Vagina (tissue), 2 donors: ENCODE measurements at regions not wholly inside any gene's neighbourhood (a gene's known extent, or its start where the extent isn't known, plus 50 kb on each side); places are given as distances from the start of the nearest gene placed in this dataset.

Experiments
- DNase-seq, 2 donors: peaks; one replicate each; pipeline ENCODE4 v3.0.0-alpha.2; 2017; ENCODE audit errors: extremely low spot score in 2 of 2
- H3K27ac ChIP-seq: fragments of 200-600 bp; sonication (generic); one replicate; pipeline ENCODE4 v1.5.1; 2019
- H3K27me3 ChIP-seq: fragments of 200-600 bp; sonication (generic); one replicate; pipeline ENCODE4 v1.5.1; 2019
- H3K36me3 ChIP-seq, 2 donors: fragments of 200-600 bp; sonication (generic); one replicate each; pipeline ENCODE4 v1.5.1; 2017 to 2019
- H3K4me1 ChIP-seq: fragments of 200-600 bp; sonication (generic); one replicate; pipeline ENCODE4 v1.5.1; 2019
- H3K4me3 ChIP-seq, 2 donors: fragments of 200-600 bp; sonication (generic); 1 replicate in 1 of 2; 2 replicates in 1 of 2; pipeline ENCODE4 v1.5.1; 2016 to 2019
- H3K9me3 ChIP-seq: fragments of 200-600 bp; sonication (generic); one replicate; pipeline ENCODE4 v1.5.1; 2019
- POLR2A ChIP-seq, 2 donors: fragments of 450-650 bp; IDR thresholded peaks; one replicate each; pipeline ENCODE4 v1.6.1; 2017; ENCODE audit warnings: antibody characterized with exemption in 2 of 2, mild to moderate bottlenecking in 2 of 2, moderate library complexity in 2 of 2
- POLR2AphosphoS5 ChIP-seq, 2 donors: sonication (generic); formaldehyde crosslinking; IDR thresholded peaks; one replicate each; pipeline ENCODE4 v1.9.0; 2017; ENCODE audit warnings: antibody characterized with exemption in 2 of 2, mild to moderate bottlenecking in 2 of 2, low read depth in 1 of 2; ENCODE audit not compliant: insufficient read depth in 1 of 2
- intact Hi-C: fragments of 100-400 bp; cut with DNase I; formaldehyde crosslinking; loops from one replicate; pipeline ENCODE4 v1.15.1; 2023
- TF ChIP-seq, protein P1 (sequence below), 3 experiments: fragments of 450-650 bp in 2 of 3; fragments of 200-600 bp in 1 of 3; sonication (generic) in 1 of 3; IDR thresholded peaks; one replicate each; pipeline ENCODE4 v1.5.1; 2017 to 2019; ENCODE audit warnings: antibody characterized with exemption in 3 of 3, mild to moderate bottlenecking in 2 of 3, moderate library complexity in 2 of 3

DNA sequence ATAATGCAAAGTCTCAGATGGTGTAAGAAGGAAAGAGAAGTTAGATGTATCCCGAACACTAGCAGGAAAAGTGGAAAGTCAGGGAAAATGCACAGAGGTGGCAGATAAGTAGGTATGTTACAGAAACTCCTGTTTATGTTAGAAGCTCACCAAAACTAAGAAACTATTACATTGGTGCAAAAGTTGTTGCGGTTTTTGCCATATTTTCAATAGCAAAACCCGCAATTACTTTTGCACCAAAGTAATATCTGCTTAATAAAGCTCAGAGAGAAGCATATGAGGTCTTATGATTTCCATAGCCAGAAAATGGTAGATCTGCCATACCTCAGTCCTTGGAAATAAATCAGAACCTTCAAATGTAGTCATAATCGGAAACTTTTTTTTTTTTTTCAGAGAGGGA is 1035.6 kb downstream of the PCDH7 start:
- intact Hi-C loops, result no loop called here
- no peaks in the 10 kb centered on the region for H3K9me3 ChIP-seq
- TF ChIP-seq, protein P1, sequence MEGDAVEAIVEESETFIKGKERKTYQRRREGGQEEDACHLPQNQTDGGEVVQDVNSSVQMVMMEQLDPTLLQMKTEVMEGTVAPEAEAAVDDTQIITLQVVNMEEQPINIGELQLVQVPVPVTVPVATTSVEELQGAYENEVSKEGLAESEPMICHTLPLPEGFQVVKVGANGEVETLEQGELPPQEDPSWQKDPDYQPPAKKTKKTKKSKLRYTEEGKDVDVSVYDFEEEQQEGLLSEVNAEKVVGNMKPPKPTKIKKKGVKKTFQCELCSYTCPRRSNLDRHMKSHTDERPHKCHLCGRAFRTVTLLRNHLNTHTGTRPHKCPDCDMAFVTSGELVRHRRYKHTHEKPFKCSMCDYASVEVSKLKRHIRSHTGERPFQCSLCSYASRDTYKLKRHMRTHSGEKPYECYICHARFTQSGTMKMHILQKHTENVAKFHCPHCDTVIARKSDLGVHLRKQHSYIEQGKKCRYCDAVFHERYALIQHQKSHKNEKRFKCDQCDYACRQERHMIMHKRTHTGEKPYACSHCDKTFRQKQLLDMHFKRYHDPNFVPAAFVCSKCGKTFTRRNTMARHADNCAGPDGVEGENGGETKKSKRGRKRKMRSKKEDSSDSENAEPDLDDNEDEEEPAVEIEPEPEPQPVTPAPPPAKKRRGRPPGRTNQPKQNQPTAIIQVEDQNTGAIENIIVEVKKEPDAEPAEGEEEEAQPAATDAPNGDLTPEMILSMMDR (IDR thresholded peaks at IDR 0.05), result no peak
- TF ChIP-seq POLR2AphosphoS5 (IDR thresholded peaks at IDR 0.05; ENCODE audit: insufficient read depth in 1 of 2, low read depth in 1 of 2), result no peak
- no peak for TF ChIP-seq POLR2A (IDR thresholded peaks at IDR 0.05)
- H3K4me1 ChIP-seq, result no peaks in the 10 kb centered on the region
- DNase-seq, result no peak
- no peaks in the 10 kb centered on the region for H3K27me3 ChIP-seq
- no peak overlapping the region for H3K4me3 ChIP-seq
- H3K36me3 ChIP-seq, result no peaks in the 10 kb centered on the region
- H3K27ac ChIP-seq, result no peak overlapping the region

DNA sequence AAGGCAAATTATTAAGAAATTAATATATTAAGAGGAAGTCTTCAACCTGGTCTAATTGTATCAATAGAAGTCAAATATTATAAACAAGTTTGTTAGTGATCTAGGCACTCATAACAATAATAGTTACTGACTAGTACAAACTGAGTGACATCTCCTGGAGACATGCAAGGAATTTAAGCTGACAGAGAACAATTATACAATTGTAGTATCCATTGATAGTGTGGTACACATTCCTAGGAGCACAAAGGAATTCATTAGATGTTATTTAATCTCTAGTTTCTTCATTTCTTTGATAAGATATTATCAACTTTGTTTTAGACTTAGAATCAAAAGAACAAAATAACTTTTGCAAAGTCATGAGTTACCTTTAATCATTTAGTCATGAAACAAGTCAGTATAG is 1048.6 kb downstream of the PCDH7 start:
- Histone ChIP-seq H3K36me3 (no peaks in the 10 kb centered on the region), H3K27me3 (no peaks in the 10 kb centered on the region), H3K4me1 (no peaks in the 10 kb centered on the region), H3K4me3 (no peak overlapping the region), H3K9me3 (no peaks in the 10 kb centered on the region), H3K27ac (no peak overlapping the region)
- no peak for DNase-seq
- TF ChIP-seq, protein P1 (IDR thresholded peaks at IDR 0.05), result no peak
- no peak for TF ChIP-seq POLR2AphosphoS5 (IDR thresholded peaks at IDR 0.05; ENCODE audit: insufficient read depth in 1 of 2, low read depth in 1 of 2)
- TF ChIP-seq POLR2A (IDR thresholded peaks at IDR 0.05), result no peak
- intact Hi-C loops, result no loop called here

DNA sequence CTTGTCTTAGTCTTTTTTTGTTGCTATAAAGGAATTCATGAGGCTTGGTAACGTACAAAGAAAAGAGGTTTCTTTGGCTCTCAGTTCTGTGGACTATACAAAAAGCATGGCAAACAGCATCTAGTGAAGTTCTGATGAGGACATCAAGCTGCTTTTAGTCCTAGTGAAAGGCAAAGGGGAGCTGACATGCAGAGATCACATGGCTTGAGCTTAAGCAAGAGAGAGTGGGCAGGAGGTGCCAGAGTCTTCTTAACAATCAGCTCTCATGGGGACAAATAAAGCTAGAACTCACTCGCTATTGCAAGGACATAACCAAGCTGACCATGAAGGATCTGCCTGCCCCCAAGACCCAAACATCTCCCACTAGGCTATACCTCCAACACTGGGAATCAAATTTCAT is 1063.1 kb downstream of the PCDH7 start:
- H3K4me3 ChIP-seq, result no peak overlapping the region

DNA sequence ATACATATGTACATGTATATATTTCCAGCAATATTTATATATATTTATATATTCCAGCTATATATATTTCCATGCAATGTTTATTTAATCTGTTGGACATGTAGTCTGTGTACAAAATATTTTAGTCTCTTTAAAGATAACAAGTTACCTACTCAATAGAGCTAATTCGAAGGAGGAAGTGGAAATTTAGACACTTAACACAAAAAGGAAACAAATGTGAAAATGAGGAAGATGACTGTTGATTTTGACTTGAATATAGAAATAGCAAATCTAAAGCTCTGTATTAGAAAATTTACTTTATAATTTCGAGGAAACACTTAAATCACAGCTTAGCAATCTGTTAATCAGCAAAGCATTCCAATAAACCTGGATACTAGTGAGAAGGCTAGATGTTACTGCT is 1064.4 kb downstream of the PCDH7 start:
- no peak for DNase-seq

More for the DNA sequence above, 1063.1 kb downstream of the PCDH7 start:
- no peaks in the 10 kb centered on the region for H3K36me3 ChIP-seq
- DNase-seq, result no peak
- intact Hi-C loops, result no loop called here
- TF ChIP-seq, protein P1 (IDR thresholded peaks at IDR 0.05), result no peak
- TF ChIP-seq POLR2AphosphoS5 (IDR thresholded peaks at IDR 0.05; ENCODE audit: insufficient read depth in 1 of 2, low read depth in 1 of 2) (no peak), POLR2A (IDR thresholded peaks at IDR 0.05) (no peak)
- no peaks in the 10 kb centered on the region for H3K27me3 ChIP-seq
- H3K27ac ChIP-seq, result no peak overlapping the region
- no peaks in the 10 kb centered on the region for H3K9me3 ChIP-seq
- H3K4me1 ChIP-seq, result no peaks in the 10 kb centered on the region

DNA sequence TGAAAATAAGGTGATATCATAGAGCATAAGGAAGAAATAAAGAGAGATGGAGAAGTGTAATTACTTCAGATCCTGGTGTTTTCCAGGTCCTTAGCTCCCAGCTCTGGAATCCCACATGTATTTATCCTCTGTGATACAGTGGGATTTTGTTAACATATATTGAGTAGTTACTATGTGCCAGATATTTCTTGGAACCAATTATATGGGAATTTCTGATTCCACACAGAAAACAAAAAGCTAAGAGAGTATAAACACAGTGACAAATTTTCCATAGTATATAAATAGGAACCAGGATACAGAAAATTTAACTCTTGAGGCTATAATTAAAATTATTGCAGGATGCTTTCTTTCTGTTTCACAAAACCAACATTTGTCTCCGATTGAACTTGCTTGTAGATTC is 1067.5 kb downstream of the PCDH7 start:
- no peak overlapping the region for H3K27ac ChIP-seq
- no peak for DNase-seq
- no peaks in the 10 kb centered on the region for H3K9me3 ChIP-seq
- no peaks in the 10 kb centered on the region for H3K4me1 ChIP-seq
- TF ChIP-seq, protein P1 (IDR thresholded peaks at IDR 0.05), result no peak
- no peak for TF ChIP-seq POLR2AphosphoS5 (IDR thresholded peaks at IDR 0.05; ENCODE audit: insufficient read depth in 1 of 2, low read depth in 1 of 2)
- no peak for TF ChIP-seq POLR2A (IDR thresholded peaks at IDR 0.05)
- no peaks in the 10 kb centered on the region for H3K27me3 ChIP-seq
- intact Hi-C loops, result no loop called here
- no peaks in the 10 kb centered on the region for H3K36me3 ChIP-seq
- H3K4me3 ChIP-seq, result no peak overlapping the region

More for the DNA sequence above, 1064.4 kb downstream of the PCDH7 start:
- intact Hi-C loops, result no loop called here
- Histone ChIP-seq H3K4me3 (no peak overlapping the region), H3K4me1 (no peaks in the 10 kb centered on the region), H3K9me3 (no peaks in the 10 kb centered on the region), H3K36me3 (no peaks in the 10 kb centered on the region), H3K27ac (no peak overlapping the region), H3K27me3 (no peaks in the 10 kb centered on the region)
- no peak for TF ChIP-seq POLR2A (IDR thresholded peaks at IDR 0.05)
- TF ChIP-seq, protein P1 (IDR thresholded peaks at IDR 0.05), result no peak
- TF ChIP-seq POLR2AphosphoS5 (IDR thresholded peaks at IDR 0.05; ENCODE audit: insufficient read depth in 1 of 2, low read depth in 1 of 2), result no peak
